MM.1S (cell line): ENCODE measurements at regions not wholly inside any gene's neighbourhood (a gene's known extent, or its start where the extent isn't known, plus 50 kb on each side); places are given as distances from the start of the nearest gene placed in this dataset.

Source experiments
- DNase-seq: peaks from one replicate; pipeline ENCODE4 v3.0.0-alpha.2; 2015
- H2AFZ ChIP-seq: fragments of 300-600 bp; sonication (generic); 2 replicates; pipeline ENCODE4 v1.6.0; 2016; ENCODE audit warnings: antibody characterized with exemption, low read length
- H3F3A ChIP-seq: fragments of 300-600 bp; sonication (generic); 2 replicates; pipeline ENCODE4 v1.6.1; 2016; ENCODE audit warnings: mild to moderate bottlenecking, antibody characterized with exemption, low read length, moderate library complexity, mixed read lengths; ENCODE audit not compliant: insufficient read depth
- H3K27ac ChIP-seq: fragments of 300-600 bp; sonication (generic); 2 replicates; pipeline ENCODE4 v1.5.1; 2016; ENCODE audit warnings: mild to moderate bottlenecking, low read length
- H3K27me3 ChIP-seq: fragments of 300-600 bp; sonication (generic); replicated peaks from 2 replicates; pipeline ENCODE4 v1.6.0; 2016; ENCODE audit warnings: low read length; ENCODE audit not compliant: insufficient read depth
- H3K36me3 ChIP-seq: fragments of 300-600 bp; sonication (generic); replicated peaks from 2 replicates; pipeline ENCODE4 v1.6.1; 2016; ENCODE audit warnings: mild to moderate bottlenecking, low read length, mixed read lengths; ENCODE audit not compliant: insufficient read depth
- H3K4me1 ChIP-seq: fragments of 300-600 bp; sonication (generic); 2 replicates; pipeline ENCODE4 v1.6.1; 2016; ENCODE audit warnings: low read length, mixed read lengths
- H3K4me2 ChIP-seq: fragments of 300-600 bp; sonication (generic); 2 replicates; pipeline ENCODE4 v1.6.0; 2016; ENCODE audit warnings: low read depth, low read length
- H3K4me3 ChIP-seq: fragments of 300-600 bp; sonication (generic); 2 replicates; pipeline ENCODE4 v1.5.1; 2016; ENCODE audit warnings: low read length, mixed read lengths
- H3K79me2 ChIP-seq: fragments of 300-600 bp; sonication (generic); 2 replicates; pipeline ENCODE4 v1.6.1; 2016; ENCODE audit warnings: mixed run types, low read length, mixed read lengths
- H3K9ac ChIP-seq: fragments of 300-600 bp; sonication (generic); 2 replicates; pipeline ENCODE4 v1.6.1; 2016; ENCODE audit warnings: low read length, mixed read lengths
- H3K9me2 ChIP-seq: fragments of 300-600 bp; sonication (generic); replicated peaks from 2 replicates; pipeline ENCODE4 v1.6.1; 2016; ENCODE audit warnings: mild to moderate bottlenecking, low read length, mixed read lengths; ENCODE audit not compliant: insufficient read depth
- H3K9me3 ChIP-seq: fragments of 300-600 bp; sonication (generic); replicated peaks from 2 replicates; pipeline ENCODE4 v1.6.1; 2016; ENCODE audit warnings: mild to moderate bottlenecking, low read length, mixed read lengths; ENCODE audit not compliant: insufficient read depth
- H4K20me1 ChIP-seq: fragments of 300-600 bp; sonication (generic); 2 replicates; pipeline ENCODE4 v1.6.1; 2016; ENCODE audit warnings: mild to moderate bottlenecking, low read length, moderate library complexity, mixed read lengths; ENCODE audit not compliant: insufficient read depth
- EZH2 ChIP-seq: fragments of 300-600 bp; sonication (generic); optimal IDR thresholded peaks from 2 replicates; pipeline ENCODE3; 2017; ENCODE audit warnings: low read depth, mild to moderate bottlenecking, antibody characterized with exemption, low read length, mixed read lengths
- EZH2phosphoT487 ChIP-seq: fragments of 300-600 bp; sonication (generic); IDR thresholded peaks from 2 replicates; pipeline ENCODE4 v1.6.1; 2018; ENCODE audit warnings: antibody characterized with exemption, low read length
- TF ChIP-seq, protein P1 (sequence below): fragments of 300-600 bp; sonication (generic); IDR thresholded peaks from 2 replicates; pipeline ENCODE4 v1.5.1; 2016; ENCODE audit warnings: antibody characterized with exemption, low read length, mixed read lengths

DNA sequence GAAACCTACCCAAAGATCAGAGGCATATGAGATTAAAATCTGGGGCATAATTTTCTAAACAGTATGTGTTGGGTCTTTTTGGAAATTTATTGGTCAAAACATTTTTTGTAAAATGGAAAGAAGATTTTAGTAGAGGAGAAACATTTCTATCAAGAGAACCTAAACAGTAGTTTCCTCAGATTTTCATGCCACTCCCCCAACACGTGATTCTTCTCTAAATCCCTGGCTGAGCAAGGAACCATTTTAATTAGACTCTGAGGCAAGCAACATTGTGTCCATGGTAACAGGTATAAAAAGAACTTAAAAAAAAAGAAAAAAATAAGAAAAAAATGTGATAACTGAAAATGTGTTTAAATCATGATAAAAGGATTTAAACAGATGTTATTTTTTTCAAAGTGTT, 1105.2 kb upstream of the ZEB2 start:
- no peaks in the 10 kb centered on the region for H3K79me2 ChIP-seq
- H3K36me3 ChIP-seq, result no peaks in the 10 kb centered on the region
- no peak overlapping the region for H3K9ac ChIP-seq
- H3K4me1 ChIP-seq, result no peaks in the 10 kb centered on the region
- no peaks in the 10 kb centered on the region for H3F3A ChIP-seq
- no peak overlapping the region for H3K4me3 ChIP-seq
- no peak overlapping the region for H3K27ac ChIP-seq
- no peak for DNase-seq
- H3K27me3 ChIP-seq, result no peaks in the 10 kb centered on the region
- H3K4me2 ChIP-seq, result no peak overlapping the region
- no peaks in the 10 kb centered on the region for H3K9me3 ChIP-seq
- H4K20me1 ChIP-seq, result no peaks in the 10 kb centered on the region
- TF ChIP-seq, protein P1, sequence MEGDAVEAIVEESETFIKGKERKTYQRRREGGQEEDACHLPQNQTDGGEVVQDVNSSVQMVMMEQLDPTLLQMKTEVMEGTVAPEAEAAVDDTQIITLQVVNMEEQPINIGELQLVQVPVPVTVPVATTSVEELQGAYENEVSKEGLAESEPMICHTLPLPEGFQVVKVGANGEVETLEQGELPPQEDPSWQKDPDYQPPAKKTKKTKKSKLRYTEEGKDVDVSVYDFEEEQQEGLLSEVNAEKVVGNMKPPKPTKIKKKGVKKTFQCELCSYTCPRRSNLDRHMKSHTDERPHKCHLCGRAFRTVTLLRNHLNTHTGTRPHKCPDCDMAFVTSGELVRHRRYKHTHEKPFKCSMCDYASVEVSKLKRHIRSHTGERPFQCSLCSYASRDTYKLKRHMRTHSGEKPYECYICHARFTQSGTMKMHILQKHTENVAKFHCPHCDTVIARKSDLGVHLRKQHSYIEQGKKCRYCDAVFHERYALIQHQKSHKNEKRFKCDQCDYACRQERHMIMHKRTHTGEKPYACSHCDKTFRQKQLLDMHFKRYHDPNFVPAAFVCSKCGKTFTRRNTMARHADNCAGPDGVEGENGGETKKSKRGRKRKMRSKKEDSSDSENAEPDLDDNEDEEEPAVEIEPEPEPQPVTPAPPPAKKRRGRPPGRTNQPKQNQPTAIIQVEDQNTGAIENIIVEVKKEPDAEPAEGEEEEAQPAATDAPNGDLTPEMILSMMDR, result no peak
- TF ChIP-seq EZH2phosphoT487, result no peak
- no peak for TF ChIP-seq EZH2
- H3K9me2 ChIP-seq, result no peaks in the 10 kb centered on the region
- H2AFZ ChIP-seq, result no peak overlapping the region

DNA sequence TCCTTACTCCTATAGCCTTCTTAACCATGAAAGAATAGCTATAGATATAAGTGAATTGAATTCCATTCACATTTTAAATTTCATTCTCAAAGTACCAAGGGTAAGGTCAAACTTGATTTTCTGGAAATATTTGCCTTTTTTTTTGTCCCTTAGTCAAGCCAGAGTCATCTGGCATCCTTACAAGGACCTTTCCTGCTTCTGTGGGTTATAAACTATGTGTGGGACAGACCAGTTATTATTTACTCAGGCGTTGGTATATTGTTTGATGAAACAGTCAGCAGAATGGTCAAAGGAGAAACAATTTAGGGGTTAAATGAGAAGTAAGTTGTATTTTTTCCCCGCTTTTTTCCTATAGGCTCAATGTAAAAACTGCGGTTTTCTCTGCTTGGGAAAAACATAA, 1103.2 kb upstream of the ZEB2 start:
- H3K27me3 ChIP-seq, result no peaks in the 10 kb centered on the region
- H3K9me3 ChIP-seq, result no peaks in the 10 kb centered on the region
- H3K4me1 ChIP-seq, result no peaks in the 10 kb centered on the region
- H3K9ac ChIP-seq, result no peak overlapping the region
- H3K79me2 ChIP-seq, result no peaks in the 10 kb centered on the region
- H3K4me3 ChIP-seq, result no peak overlapping the region
- H4K20me1 ChIP-seq, result no peaks in the 10 kb centered on the region
- no peak overlapping the region for H3K27ac ChIP-seq
- H3F3A ChIP-seq, result no peaks in the 10 kb centered on the region
- H3K36me3 ChIP-seq, result no peaks in the 10 kb centered on the region
- H3K4me2 ChIP-seq, result no peak overlapping the region
- H3K9me2 ChIP-seq, result no peaks in the 10 kb centered on the region
- no peak for DNase-seq
- TF ChIP-seq EZH2, result no peak
- TF ChIP-seq EZH2phosphoT487, result no peak
- TF ChIP-seq, protein P1, result no peak
- H2AFZ ChIP-seq, result no peak overlapping the region

DNA sequence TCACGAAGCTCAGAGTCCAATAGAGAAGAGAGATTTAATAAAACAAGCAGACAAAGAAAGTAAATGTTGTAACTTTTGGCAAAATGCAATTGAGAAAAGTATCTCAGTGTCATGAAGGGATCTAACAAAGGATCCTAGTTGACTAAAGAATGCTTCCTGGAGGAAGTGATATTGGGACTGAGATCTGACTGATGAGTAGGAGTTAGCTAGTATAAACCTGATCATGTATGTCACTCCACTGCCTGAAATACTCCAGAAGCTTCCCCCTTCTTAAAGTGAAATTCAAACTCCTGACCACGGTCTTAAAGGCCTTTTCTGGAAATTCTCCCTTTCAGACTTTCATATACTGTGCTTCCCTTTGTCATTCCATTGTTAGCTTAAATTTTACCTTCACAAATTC, 1102.4 kb upstream of the ZEB2 start:
- H3K4me1 ChIP-seq, result no peaks in the 10 kb centered on the region
- no peaks in the 10 kb centered on the region for H3K9me3 ChIP-seq
- TF ChIP-seq, protein P1, result no peak
- no peak for TF ChIP-seq EZH2phosphoT487
- TF ChIP-seq EZH2, result no peak
- H3K4me3 ChIP-seq, result no peak overlapping the region
- H3K27ac ChIP-seq, result no peak overlapping the region
- no peaks in the 10 kb centered on the region for H3K36me3 ChIP-seq
- no peaks in the 10 kb centered on the region for H4K20me1 ChIP-seq
- H3F3A ChIP-seq, result no peaks in the 10 kb centered on the region
- no peaks in the 10 kb centered on the region for H3K27me3 ChIP-seq
- no peaks in the 10 kb centered on the region for H3K79me2 ChIP-seq
- H3K4me2 ChIP-seq, result no peak overlapping the region
- DNase-seq, result no peak
- no peaks in the 10 kb centered on the region for H3K9me2 ChIP-seq
- no peak overlapping the region for H3K9ac ChIP-seq
- H2AFZ ChIP-seq, result no peak overlapping the region

DNA sequence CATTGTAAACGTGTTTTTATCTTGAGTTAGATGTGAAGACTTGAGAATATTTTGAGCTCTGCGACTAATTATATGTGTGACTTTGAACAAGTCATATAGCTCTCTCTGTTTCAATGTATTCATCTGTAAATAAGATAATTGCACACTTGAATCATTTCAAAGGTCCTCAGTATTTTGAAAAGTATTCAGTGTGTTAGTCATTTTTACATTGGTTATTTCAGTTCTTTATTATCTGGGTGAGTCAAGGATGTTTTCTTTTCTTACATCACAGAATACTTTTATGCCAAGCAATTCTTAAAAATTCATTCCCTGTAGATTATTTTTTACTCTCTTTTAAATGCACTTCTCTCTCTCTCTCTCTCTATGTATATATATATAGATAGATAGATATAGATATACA, 1098.0 kb upstream of the ZEB2 start:
- no peak overlapping the region for H3K9ac ChIP-seq
- H3F3A ChIP-seq, result no peaks in the 10 kb centered on the region
- H3K9me2 ChIP-seq, result no peaks in the 10 kb centered on the region
- no peaks in the 10 kb centered on the region for H3K27me3 ChIP-seq
- H3K36me3 ChIP-seq, result no peaks in the 10 kb centered on the region
- H2AFZ ChIP-seq, result no peak overlapping the region
- H3K4me1 ChIP-seq, result no peaks in the 10 kb centered on the region
- no peak overlapping the region for H3K4me3 ChIP-seq
- H3K79me2 ChIP-seq, result no peaks in the 10 kb centered on the region
- DNase-seq, result no peak
- no peak overlapping the region for H3K4me2 ChIP-seq
- H3K9me3 ChIP-seq, result no peaks in the 10 kb centered on the region
- no peaks in the 10 kb centered on the region for H4K20me1 ChIP-seq
- no peak overlapping the region for H3K27ac ChIP-seq
- no peak for TF ChIP-seq EZH2
- TF ChIP-seq EZH2phosphoT487, result no peak
- TF ChIP-seq, protein P1, result no peak
